ENCODE measurements at regions not wholly inside any gene's neighbourhood (a gene's known extent, or its start where the extent isn't known, plus 50 kb on each side); places are given as distances from the start of the nearest gene placed in this dataset.

DNA sequence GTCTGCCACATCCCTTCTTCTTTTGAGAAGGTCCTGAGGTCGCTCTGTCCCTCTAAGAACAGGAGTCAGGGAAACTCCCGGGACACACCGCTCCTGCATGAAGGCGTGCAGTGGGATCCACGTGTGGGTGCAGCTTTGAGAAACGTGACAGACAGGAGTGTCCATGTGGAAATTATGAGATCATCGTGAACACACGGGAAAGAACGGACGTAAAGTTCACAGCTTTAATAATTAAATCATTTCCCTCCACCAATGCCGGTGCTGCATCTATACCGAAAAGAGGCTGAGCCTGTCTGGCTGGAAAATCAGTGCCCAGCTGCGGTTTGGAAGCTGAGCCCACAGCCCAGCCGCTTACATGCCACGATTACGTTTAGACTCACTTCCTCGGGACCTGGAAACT lies 372.4 kb upstream of the SALL3 start:
- TF ChIP-seq POLR2A (IDR thresholded peaks at IDR 0.05) = no peak
- no peak for TF ChIP-seq POLR2AphosphoS5 (IDR thresholded peaks at IDR 0.05)
- Histone ChIP-seq H3K4me1 (no peaks in the 10 kb centered on the region), H3K36me3 (no peaks in the 10 kb centered on the region), H3K27me3 (peaks cover 0 to 13% of the 10 kb centered on the region in 2 donors), H3K4me3 (no peak overlapping the region), H3K27ac (no peak overlapping the region), H3K9me3 (peaks cover 5 to 8% of the 10 kb centered on the region in 2 donors)
- intact Hi-C loops (cut with DNase I; ENCODE audit: low total_unique reads) = no loop called here
- no peak for DNase-seq (ENCODE audit: low spot score in 2 of 2)

DNA sequence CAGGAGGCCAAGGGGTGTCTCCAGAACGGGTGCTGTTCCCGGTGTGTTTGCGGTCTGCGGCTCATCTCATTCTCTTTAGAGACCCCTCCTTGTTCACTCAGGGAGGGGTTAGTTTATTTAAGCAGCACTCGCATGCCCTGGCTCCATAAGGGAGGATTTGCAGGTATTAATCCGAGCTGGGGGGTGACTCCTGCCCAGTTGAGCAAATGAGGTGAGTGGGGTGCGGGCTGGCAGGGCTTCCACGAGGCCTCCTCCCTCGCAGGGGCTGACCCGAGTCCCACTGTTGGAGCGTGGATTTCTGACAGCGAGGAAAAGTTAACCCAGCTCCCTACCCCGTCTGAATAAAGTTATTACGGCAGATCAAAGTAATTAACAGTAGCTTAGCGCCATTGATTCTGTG lies 371.8 kb upstream of the SALL3 start:
- Histone ChIP-seq H3K36me3 (no peaks in the 10 kb centered on the region), H3K27me3 (peaks cover 0 to 13% of the 10 kb centered on the region in 2 donors), H3K4me3 (no peak overlapping the region), H3K27ac (no peak overlapping the region), H3K4me1 (no peaks in the 10 kb centered on the region), H3K9me3 (peaks cover 5 to 8% of the 10 kb centered on the region in 2 donors)
- intact Hi-C loops (cut with DNase I; ENCODE audit: low total_unique reads) = no loop called here
- TF ChIP-seq POLR2AphosphoS5 (IDR thresholded peaks at IDR 0.05) (no peak), POLR2A (IDR thresholded peaks at IDR 0.05) (no peak)
- TF ChIP-seq, protein P1, sequence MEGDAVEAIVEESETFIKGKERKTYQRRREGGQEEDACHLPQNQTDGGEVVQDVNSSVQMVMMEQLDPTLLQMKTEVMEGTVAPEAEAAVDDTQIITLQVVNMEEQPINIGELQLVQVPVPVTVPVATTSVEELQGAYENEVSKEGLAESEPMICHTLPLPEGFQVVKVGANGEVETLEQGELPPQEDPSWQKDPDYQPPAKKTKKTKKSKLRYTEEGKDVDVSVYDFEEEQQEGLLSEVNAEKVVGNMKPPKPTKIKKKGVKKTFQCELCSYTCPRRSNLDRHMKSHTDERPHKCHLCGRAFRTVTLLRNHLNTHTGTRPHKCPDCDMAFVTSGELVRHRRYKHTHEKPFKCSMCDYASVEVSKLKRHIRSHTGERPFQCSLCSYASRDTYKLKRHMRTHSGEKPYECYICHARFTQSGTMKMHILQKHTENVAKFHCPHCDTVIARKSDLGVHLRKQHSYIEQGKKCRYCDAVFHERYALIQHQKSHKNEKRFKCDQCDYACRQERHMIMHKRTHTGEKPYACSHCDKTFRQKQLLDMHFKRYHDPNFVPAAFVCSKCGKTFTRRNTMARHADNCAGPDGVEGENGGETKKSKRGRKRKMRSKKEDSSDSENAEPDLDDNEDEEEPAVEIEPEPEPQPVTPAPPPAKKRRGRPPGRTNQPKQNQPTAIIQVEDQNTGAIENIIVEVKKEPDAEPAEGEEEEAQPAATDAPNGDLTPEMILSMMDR (IDR thresholded peaks at IDR 0.05) = no peak
- peak in 1 of 2 donors; percentile 49 for DNase-seq (ENCODE audit: low spot score in 2 of 2)

DNA sequence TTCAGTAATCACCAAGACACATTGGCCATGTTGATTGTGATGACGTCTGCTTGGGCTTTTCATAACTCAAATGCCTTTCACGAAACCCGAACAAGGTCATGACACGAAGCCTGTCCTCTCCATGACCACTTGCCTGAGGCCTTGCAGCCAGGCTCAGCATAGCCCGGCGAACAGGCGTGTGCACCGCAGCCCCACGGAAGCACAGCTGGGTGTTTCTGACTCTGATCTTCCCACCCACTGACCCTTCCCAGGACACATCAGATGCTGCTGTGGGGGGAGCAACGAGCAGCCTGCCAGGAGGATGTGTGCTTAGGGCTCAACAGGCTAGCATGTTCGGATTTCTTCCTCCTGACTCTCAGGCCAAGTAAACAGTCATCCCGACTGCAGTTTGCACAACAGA lies 369.4 kb upstream of the SALL3 start:
- H3K27me3 ChIP-seq = peaks cover 0 to 13% of the 10 kb centered on the region in 2 donors
- no peaks in the 10 kb centered on the region for H3K36me3 ChIP-seq
- H3K4me3 ChIP-seq = no peak overlapping the region
- no peak overlapping the region for H3K27ac ChIP-seq
- DNase-seq (ENCODE audit: low spot score in 2 of 2) = no peak
- no peak for TF ChIP-seq POLR2A (IDR thresholded peaks at IDR 0.05)
- TF ChIP-seq, protein P1 (IDR thresholded peaks at IDR 0.05) = no peak
- TF ChIP-seq POLR2AphosphoS5 (IDR thresholded peaks at IDR 0.05) = no peak
- peaks cover 4 to 5% of the 10 kb centered on the region in 2 donors for H3K9me3 ChIP-seq
- no peaks in the 10 kb centered on the region for H3K4me1 ChIP-seq
- intact Hi-C loops (cut with DNase I; ENCODE audit: low total_unique reads) = no loop called here

DNA sequence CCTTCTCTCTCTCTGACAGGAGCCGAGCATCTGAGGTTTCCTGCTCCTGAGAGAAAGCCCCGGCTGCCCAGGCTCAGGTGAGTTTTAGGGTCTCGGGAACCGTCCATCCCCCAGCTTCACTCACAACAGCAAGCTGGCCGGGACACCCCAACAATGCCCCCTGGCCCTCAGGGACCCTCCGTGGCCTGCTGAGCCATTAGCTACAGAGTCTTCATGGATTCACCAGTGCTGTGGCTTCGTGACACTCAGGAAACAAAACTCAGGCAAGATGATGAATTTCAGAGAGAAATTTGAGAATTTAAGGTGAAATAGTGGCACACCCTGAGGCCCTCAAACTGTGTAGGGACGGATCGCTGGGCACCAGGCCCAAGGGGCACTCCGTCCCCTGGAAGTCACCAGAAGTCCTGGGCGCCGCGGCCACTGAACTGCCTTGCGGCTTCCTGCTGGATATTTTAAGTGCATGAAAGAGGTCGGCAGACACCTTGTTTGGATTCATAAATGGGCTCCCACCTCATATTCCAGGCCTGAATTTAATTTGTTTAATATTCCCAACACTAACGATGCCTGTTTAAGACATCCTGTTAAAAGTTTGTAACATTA lies 368.3 kb upstream of the SALL3 start:
- no peak overlapping the region for H3K4me3 ChIP-seq
- H3K4me1 ChIP-seq = no peaks in the 10 kb centered on the region
- no peak for DNase-seq (ENCODE audit: low spot score in 2 of 2)
- peaks cover 0 to 8% of the 10 kb centered on the region in 2 donors for H3K9me3 ChIP-seq
- H3K36me3 ChIP-seq = no peaks in the 10 kb centered on the region
- no peak overlapping the region for H3K27ac ChIP-seq
- intact Hi-C loops (cut with DNase I; ENCODE audit: low total_unique reads) = no loop called here
- TF ChIP-seq, protein P1 (IDR thresholded peaks at IDR 0.05) = no peak
- TF ChIP-seq POLR2A (IDR thresholded peaks at IDR 0.05) (no peak), POLR2AphosphoS5 (IDR thresholded peaks at IDR 0.05) (no peak)
- peaks cover 0 to 13% of the 10 kb centered on the region in 2 donors for H3K27me3 ChIP-seq

DNA sequence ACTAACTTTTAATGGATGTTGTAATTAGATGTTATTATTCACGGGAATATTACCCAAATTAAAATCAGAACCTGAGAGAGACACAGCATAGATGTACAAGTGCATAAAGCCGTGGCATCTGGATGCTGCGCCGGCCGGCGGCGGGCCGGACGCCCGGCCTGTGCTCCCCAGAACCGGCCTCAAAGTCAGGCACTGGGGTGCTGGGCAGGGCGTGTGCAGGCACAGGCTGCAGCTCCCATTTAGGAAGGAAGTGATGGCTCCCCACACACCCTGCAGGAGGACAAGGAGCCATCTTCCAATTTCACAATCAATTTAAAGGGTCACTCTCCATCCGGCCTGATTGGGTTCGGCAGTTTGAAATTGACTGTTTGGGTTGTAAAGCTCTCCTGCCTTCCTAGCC lies 367.7 kb upstream of the SALL3 start:
- Histone ChIP-seq H3K4me3 (no peak overlapping the region), H3K4me1 (no peaks in the 10 kb centered on the region), H3K9me3 (peaks cover 0 to 14% of the 10 kb centered on the region in 2 donors), H3K27ac (no peak overlapping the region), H3K27me3 (peaks cover 0 to 13% of the 10 kb centered on the region in 2 donors), H3K36me3 (no peaks in the 10 kb centered on the region)
- TF ChIP-seq, protein P1 (IDR thresholded peaks at IDR 0.05) = no peak
- TF ChIP-seq POLR2A (IDR thresholded peaks at IDR 0.05) (no peak), POLR2AphosphoS5 (IDR thresholded peaks at IDR 0.05) (no peak)
- no peak for DNase-seq (ENCODE audit: low spot score in 2 of 2)
- intact Hi-C loops (cut with DNase I; ENCODE audit: low total_unique reads) = no loop called here
